A673 (cell line): ENCODE measurements at regions not wholly inside any gene's neighbourhood (a gene's known extent, or its start where the extent isn't known, plus 50 kb on each side); places are given as distances from the start of the nearest gene placed in this dataset.
"Not testable (repeated sequence)": the region's sequence is repeated elsewhere in the genome, so short reads cannot be mapped to it uniquely, and the experiment has no call there.

Experiments used
- BruUV-seq: library from RNA; stranded (reverse); fragments of 400-500 nt; replicated peaks from 2 replicates; lab custom pipeline; 2021; lab: Mats Ljungman, UMichigan
- CTCF ChIA-PET: fragments of 300-600 bp; sonication (Branson Sonifier 250); formaldehyde crosslinking; loops from one replicate; lab custom pipeline; 2022; ENCODE audit warnings: antibody characterized with exemption; lab: Charles Lee
- POLR2A ChIA-PET: fragments of 300-600 bp; sonication (Branson Sonifier 250); formaldehyde crosslinking; loops from one replicate; lab custom pipeline; 2022; ENCODE audit warnings: antibody characterized with exemption; ENCODE audit not compliant: low non-redundant PET; lab: Charles Lee
- DNase-seq: peaks from one replicate; pipeline ENCODE4 v3.0.0-alpha.2; 2015; ENCODE audit warnings: low spot score
- H3K27ac ChIP-seq: fragments of 200-600 bp; sonication (generic); 2 replicates; pipeline ENCODE4 v1.5.1; 2016; ENCODE audit warnings: mixed run types, low read depth, mild to moderate bottlenecking, mixed read lengths, antibody characterized with exemption, low read length; ENCODE audit not compliant: poor library complexity, severe bottlenecking
- H3K27me3 ChIP-seq: fragments of 200-600 bp; sonication (generic); replicated peaks from 2 replicates; pipeline ENCODE4 v1.6.1; 2017; ENCODE audit warnings: mixed run types, low read depth, mild to moderate bottlenecking, mixed read lengths, antibody characterized with exemption, low read length; ENCODE audit not compliant: insufficient read depth, poor library complexity
- H3K36me3 ChIP-seq: fragments of 200-600 bp; sonication (generic); 2 replicates; pipeline ENCODE4 v1.6.1; 2016; ENCODE audit warnings: mixed run types, mild to moderate bottlenecking, mixed read lengths, antibody characterized with exemption, low read length; ENCODE audit not compliant: insufficient read depth, poor library complexity, severe bottlenecking
- H3K4me1 ChIP-seq: fragments of 200-600 bp; sonication (generic); 2 replicates; pipeline ENCODE4 v1.6.1; 2017; ENCODE audit warnings: mixed run types, mild to moderate bottlenecking, mixed read lengths, antibody characterized with exemption, low read length; ENCODE audit not compliant: insufficient read depth, poor library complexity, severe bottlenecking
- H3K4me3 ChIP-seq: fragments of 200-600 bp; sonication (generic); 2 replicates; pipeline ENCODE4 v1.5.1; 2016; ENCODE audit warnings: low read depth, mixed run types, mild to moderate bottlenecking, mixed read lengths, low read length; ENCODE audit not compliant: poor library complexity, severe bottlenecking
- H3K9me3 ChIP-seq: fragments of 200-600 bp; sonication (generic); 2 replicates; pipeline ENCODE4 v1.6.1; 2016; ENCODE audit warnings: mixed run types, low read depth, mild to moderate bottlenecking, mixed read lengths, antibody characterized with exemption, low read length; ENCODE audit not compliant: poor library complexity, severe bottlenecking
- CTCF ChIP-seq: fragments of 300-800, 200-600 bp; sonication (generic); conservative IDR thresholded peaks from 2 replicates; pipeline ENCODE4 v1.5.1; 2017; ENCODE audit warnings: low read depth, mild to moderate bottlenecking, antibody characterized with exemption, low read length, moderate library complexity, mixed read lengths
- EZH2 ChIP-seq: fragments of 200-600 bp; sonication (generic); IDR thresholded peaks from 2 replicates; pipeline ENCODE4 v1.6.1; 2017; ENCODE audit warnings: borderline replicate concordance, low read depth, mild to moderate bottlenecking, mixed read lengths, antibody characterized with exemption, low read length; ENCODE audit not compliant: poor library complexity, severe bottlenecking
- intact Hi-C: fragments of 100-400 bp; cut with micrococcal nuclease; formaldehyde crosslinking; loops from one replicate; pipeline ENCODE4 v1.10.0; 2022; ENCODE audit not compliant: unreplicated experiment

GRCh38 chr9:32142074-32142473 lies 242.4 kb upstream of the ACO1 start:
- Histone ChIP-seq H3K27me3 (no peaks in the 10 kb centered on the region), H3K4me1 (no peaks in the 10 kb centered on the region), H3K9me3 (no peaks in the 10 kb centered on the region), H3K27ac (no peak overlapping the region), H3K36me3 (no peaks in the 10 kb centered on the region), H3K4me3 (no peak overlapping the region)
- no TSS peak for BruUV-seq
- TF ChIP-seq EZH2 (no peak), CTCF (no peak)
- CTCF ChIA-PET, result no interaction called here
- DNase-seq, result no peak
- POLR2A ChIA-PET, result no interaction called here
- intact Hi-C loops, result loop anchor here (10.0 kb wide), 1 partner anchor 113 kb away; no protein-coding TSS in a partner anchor

GRCh38 chr9:32148553-32148952 lies 235.9 kb upstream of the ACO1 start:
- TF ChIP-seq CTCF, result peak; percentile 39; the same call in 1 of the 2 replicates
- H3K36me3 ChIP-seq, POLR2A ChIA-PET, H3K27me3 ChIP-seq, CTCF ChIA-PET, H3K27ac ChIP-seq, H3K4me1 ChIP-seq, DNase-seq, H3K4me3 ChIP-seq, H3K9me3 ChIP-seq, BruUV-seq: not testable (repeated sequence)
- intact Hi-C loops, result loop anchor here (1.0 to 10.0 kb wide), 2 partner anchors 106 to 202 kb away; no protein-coding TSS in a partner anchor

- H3K27me3 ChIP-seq, result no peaks in the 10 kb centered on the region
- no peak overlapping the region for H3K27ac ChIP-seq
- intact Hi-C loops, result loop anchor here (5.0 kb wide), 1 partner anchor 81 kb away; no protein-coding TSS in a partner anchor
- ChIA-PET POLR2A (no interaction called here), CTCF (no interaction called here)
- H3K36me3 ChIP-seq, result no peaks in the 10 kb centered on the region
- no peaks in the 10 kb centered on the region for H3K9me3 ChIP-seq
- no peak overlapping the region for H3K4me3 ChIP-seq
- no peak for TF ChIP-seq CTCF
- no peak for TF ChIP-seq EZH2
- BruUV-seq, result no TSS peak
- DNase-seq, result no peak
- H3K4me1 ChIP-seq, result no peaks in the 10 kb centered on the region
Measured at GRCh38 chr9:32161209-32161608, 223.2 kb upstream of the ACO1 start.
